HG03045 (cell line): ENCODE measurements at regions not wholly inside any gene's neighbourhood (a gene's known extent, or its start where the extent isn't known, plus 50 kb on each side); places are given as distances from the start of the nearest gene placed in this dataset.

Experiments
- ATAC-seq: cut with Tn5 transposase; IDR thresholded peaks from one replicate; pipeline ENCODE4 v1.9.1; 2021; ENCODE audit warnings: mild to moderate bottlenecking, moderate library complexity; ENCODE audit not compliant: unreplicated experiment

- no peak for ATAC-seq
Observed at GRCh38 chr3:69539134-69539533, 153.2 kb upstream of the FRMD4B start.

GRCh38 chr3:69538281-69538680 lies 152.4 kb upstream of the FRMD4B start:
- ATAC-seq, result no peak

DNA sequence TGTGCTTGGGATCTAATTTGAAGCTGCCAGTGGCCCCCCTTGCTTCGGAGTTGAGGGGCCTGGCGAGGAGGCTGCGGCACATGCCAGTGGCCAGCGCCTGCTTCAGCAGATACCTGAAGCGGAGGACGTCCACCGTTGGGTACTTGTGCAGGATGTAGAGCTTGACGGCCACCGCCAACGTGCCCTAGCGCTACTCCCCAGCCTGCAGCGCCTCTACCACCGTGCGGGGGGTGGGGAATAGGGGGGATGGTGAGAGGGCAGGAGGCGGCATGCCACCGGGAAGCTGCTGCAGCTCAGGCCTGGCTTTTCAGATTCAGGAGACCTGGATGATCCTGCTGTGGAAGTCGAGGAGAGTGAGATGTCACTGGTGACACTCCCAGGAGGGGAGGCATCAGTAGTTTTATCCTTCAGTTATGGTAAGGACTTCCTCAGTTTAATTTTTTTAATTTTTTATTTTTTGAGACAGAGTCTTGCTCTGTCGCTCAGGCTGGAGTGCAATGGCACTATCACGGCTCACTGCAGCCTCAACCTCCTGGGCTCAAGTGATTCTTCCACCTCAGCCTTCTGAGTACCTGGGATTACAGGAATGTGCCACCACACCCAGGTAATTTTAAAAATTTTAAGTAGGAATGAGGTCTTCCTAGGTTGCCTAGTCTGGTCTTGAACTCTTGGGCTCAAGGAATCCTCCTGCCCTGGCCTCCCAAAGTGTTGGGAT lies 150.6 kb upstream of the FRMD4B start:
- no peak for ATAC-seq

DNA sequence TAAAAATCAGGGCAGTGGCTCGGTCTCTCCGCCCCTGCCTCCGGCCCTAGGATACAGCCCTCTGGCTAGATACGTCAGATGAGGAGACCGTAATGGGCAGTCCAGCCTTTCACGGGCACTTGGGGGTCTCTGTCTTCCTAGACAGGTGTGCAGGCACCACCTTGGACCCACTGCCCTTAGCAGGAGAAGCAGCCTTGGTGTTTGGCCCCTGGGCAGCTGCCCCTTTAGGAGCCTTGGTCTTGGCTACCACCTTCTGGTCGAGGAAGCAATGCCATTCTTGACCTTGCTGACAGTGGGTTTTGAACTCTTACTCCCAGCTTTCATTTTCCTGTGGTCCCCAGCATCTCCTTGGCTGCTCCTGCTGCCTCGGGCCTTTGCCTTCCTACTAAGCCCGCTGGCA lies 149.7 kb upstream of the FRMD4B start:
- no peak for ATAC-seq

GRCh38 chr3:69532547-69533224 lies 146.8 kb upstream of the FRMD4B start:
- ATAC-seq, result no peak

DNA sequence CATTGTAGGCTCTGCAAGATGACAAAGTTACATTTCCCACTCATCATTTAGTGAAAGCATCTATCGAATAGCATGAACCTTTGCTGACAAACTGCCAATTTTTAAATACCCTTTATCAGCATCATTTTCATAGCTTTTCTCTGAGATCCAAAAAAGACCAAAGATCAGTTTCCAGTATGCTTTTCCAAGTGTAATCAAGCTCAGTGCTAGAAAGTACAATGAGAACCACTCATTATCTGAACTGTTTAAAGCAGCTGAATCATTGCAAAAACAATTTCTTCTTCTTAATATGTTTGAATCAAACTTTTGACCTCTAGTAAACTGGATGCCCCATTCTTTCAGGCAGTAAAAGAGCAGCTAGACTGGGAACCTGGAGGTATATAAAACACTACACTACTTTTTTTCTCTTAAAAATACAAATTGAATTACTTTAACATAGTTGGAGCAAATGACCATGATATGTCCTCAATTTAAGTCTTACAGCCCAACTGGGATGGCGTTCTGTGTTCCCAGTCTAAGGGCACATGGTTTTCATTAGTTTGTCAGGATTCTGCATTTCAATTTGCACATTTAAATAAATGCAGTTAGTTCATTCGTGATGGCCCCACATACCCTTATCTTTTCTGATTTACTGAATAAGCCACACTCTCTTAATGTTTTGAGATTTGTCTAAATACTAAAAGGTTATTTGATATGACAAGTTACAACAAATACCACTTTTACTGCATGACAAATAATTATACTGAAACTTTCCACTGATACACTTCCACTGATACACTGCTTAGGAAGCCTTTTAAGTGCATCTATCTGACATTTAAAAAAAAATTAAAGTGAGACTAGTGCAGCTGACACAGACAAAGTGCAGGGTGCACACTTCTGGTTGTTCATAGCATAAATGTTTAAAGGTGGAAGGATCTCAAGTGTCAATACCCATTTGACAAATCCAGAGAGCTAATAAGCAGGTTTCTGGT lies 146.0 kb upstream of the FRMD4B start:
- no peak for ATAC-seq

DNA sequence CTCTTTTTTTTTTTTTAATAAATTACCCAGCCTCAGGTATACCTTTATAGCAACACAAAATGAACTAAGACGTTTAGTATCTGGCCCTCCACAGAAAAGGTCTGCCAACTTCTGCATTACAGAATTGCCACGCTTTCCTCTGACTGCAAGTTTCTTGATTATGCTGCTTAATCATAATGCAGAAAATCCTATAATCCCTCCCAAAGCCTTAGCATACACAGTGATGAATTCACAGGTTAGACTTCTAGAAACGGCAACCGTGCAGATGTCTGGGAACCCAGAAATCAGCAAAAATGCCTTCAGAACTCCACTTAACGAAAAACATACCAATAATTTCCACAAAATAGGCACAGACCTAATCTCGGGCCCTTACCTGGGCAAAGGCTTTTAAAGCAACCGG lies 144.7 kb upstream of the FRMD4B start:
- ATAC-seq, result no peak

DNA sequence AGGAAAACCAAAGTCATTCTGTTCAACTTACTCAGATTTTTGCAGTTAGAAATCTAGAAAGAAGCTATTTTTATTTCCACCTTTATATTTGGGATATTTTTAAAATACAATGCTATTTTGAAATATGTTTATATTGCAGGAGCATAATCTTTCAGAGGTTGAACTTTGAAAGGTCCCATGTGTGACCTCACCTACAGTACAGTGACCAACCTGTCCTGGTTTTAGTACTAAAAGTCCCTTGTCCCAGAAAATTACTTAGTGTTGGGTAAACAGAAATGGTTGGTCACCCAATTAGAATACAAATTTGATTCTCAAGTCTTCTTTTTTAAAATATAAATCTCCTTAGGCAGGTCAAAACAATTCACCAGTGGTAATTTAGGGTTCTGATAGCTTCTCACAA lies 141.6 kb upstream of the FRMD4B start:
- no peak for ATAC-seq

- no peak for ATAC-seq
Observed at GRCh38 chr3:69524816-69525215, 138.9 kb upstream of the FRMD4B start.

- ATAC-seq, result no peak
Observed at GRCh38 chr3:69521286-69521685, 135.4 kb upstream of the FRMD4B start.

GRCh38 chr3:69511361-69511760 lies 125.5 kb upstream of the FRMD4B start:
- ATAC-seq, result no peak

GRCh38 chr3:69510481-69511030 lies 124.7 kb upstream of the FRMD4B start:
- ATAC-seq, result no peak

- no peak for ATAC-seq
Observed at GRCh38 chr3:69509288-69509687, 123.4 kb upstream of the FRMD4B start.

GRCh38 chr3:69505770-69506407 lies 120.0 kb upstream of the FRMD4B start:
- ATAC-seq, result no peak

DNA sequence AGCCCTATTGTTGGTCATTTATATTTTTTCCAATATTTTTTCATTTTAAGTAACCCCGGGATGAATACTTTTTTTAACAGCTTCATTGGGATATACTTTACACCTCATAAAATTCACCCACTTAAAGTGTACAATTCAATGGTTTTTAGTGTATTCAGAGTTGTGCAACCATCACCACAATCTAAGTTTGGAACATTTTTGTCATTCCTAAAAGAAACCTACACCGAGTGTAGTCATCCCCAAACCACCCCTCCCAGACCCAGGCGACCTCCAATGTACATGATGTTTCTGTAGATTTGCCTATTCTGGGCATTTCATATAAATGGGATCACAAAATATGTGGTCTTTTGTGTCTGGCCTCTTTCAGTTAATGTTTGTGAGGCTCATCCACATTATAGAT lies 118.3 kb upstream of the FRMD4B start:
- no peak for ATAC-seq

- ATAC-seq, result no peak
Observed at GRCh38 chr3:69500604-69501003, 114.7 kb upstream of the FRMD4B start.

DNA sequence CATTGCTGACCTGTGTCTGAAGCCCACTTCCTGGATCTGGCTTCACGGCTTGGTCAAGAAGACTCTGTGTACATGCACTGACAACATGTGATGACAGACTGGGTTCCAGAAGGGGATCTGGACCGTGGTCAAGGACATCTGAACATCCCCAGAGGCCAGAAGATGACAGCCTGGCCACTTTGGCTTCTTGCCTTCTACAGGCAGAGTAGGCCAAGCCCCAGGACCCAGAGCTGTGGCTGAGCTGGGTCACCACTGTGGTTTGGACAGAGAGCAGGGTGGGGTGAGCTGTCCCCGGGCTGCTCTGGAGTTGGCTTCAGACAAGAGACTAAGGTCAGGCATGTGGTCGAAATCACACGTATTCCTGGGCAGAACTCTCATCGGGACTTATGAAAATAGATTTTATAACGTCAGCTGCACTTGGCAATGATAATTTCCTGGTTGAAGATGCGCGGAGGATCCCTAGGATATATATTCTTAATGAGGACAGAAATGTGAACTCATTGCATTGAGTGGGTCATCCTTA lies 114.1 kb upstream of the FRMD4B start:
- ATAC-seq, result no peak

DNA sequence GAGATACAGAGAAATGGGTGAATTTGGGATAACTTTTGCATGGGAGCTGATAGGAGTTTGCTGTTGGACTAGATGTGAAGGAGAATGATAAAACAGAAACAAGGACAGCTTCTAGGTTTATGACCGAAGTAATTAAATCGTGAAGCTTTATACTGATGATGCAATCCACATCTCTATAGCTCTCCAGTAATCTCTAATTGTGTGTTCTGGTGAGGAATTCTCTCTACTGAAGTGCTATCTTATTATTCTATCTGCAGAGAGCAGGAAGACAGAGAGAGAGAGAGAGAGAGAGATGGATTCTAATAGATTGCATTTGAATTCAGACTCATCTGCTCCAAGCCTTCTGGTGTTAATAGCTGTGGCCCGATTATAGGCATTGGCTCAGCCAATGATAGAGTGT lies 113.5 kb upstream of the FRMD4B start:
- ATAC-seq, result no peak

GRCh38 chr3:69496856-69497255 lies 111.0 kb upstream of the FRMD4B start:
- ATAC-seq, result no peak

DNA sequence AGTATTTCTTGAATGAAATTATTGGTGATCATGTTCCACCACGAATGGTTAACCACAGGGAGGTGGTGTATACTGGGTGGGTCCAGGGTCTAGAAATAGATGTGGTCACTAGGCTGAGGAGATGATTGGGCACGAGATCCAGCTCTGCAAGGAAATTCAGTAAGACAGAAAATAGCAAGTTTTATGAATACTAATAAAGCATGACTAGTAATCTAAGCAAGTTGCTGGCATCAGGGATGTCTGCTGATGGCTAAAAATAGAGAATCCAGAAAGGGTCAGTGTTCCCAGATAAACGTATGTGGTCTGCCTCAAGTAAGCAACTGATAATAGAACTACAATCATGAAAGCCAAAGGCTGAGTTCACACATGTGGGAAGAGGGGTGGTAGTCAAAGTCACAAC lies 108.3 kb upstream of the FRMD4B start:
- no peak for ATAC-seq

DNA sequence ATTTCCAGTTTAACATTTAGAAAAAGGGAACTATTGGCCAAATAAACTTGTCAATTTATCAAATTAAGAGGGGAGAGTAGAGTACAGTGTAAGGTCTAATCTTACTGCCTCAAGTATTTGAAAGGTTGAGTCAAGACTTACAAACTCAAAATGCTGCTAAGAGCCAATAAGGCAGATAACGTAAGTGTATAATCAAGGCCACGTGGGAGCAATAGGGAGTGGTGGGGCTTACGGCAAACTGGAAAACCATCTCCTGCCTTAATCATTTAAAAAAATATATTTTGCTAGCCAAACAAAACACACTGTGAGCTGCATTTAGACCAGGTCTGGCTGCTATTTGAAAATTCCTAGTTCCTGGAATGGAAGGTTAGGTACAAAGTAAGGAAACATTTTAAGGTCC lies 107.3 kb upstream of the FRMD4B start:
- no peak for ATAC-seq
